HepG2 (cell line): ENCODE measurements at regions not wholly inside any gene's neighbourhood (a gene's known extent, or its start where the extent isn't known, plus 50 kb on each side); places are given as distances from the start of the nearest gene placed in this dataset.

Experiments used
- ATAC-seq: fragments of 200-7000 bp; cut with Tn5 transposase; 3 replicates; pipeline ENCODE4 v1.9.1; 2020; ENCODE audit warnings: mild to moderate bottlenecking, moderate library complexity
- BruUV-seq: library from RNA; stranded (reverse); fragments of 400-500 nt; replicated peaks from 2 replicates; lab custom pipeline; 2021; lab: Mats Ljungman, UMichigan
- CTCF ChIA-PET: fragments of 300-600 bp; formaldehyde crosslinking; extraction: SDS; loops from one replicate; lab custom pipeline; 2021; ENCODE audit warnings: low total read pairs, inconsistent platforms, low intra/inter-chr PET ratio; lab: Yijun Ruan, JAX
- POLR2A ChIA-PET: fragments of 350-600 bp; sonication (Branson Sonifier 250); formaldehyde crosslinking; loops from one replicate; lab custom pipeline; 2020; ENCODE audit warnings: antibody characterized with exemption, inconsistent platforms; lab: Yijun Ruan, JAX
- DNase-seq: peaks from one replicate; pipeline ENCODE4 v3.0.0-alpha.2; 2015; ENCODE audit warnings: low spot score
- FAIRE-seq: peaks from 3 replicates; lab custom pipeline; 2011; peaks lifted over from hg19 to GRCh38; lab: Jason Lieb, UNC
- H2AFZ ChIP-seq: one replicate; pipeline ENCODE4 v1.6.1; 2011; ENCODE audit warnings: low read length, inconsistent platforms
- H3K27ac ChIP-seq: fragments of 300-600 bp; 3 replicates; pipeline ENCODE4 v1.8.0; 2011; ENCODE audit warnings: mixed run types, mild to moderate bottlenecking, mixed read lengths, low read length, inconsistent platforms; ENCODE audit not compliant: insufficient read depth; ENCODE audit errors: extremely low read length
- H3K27me3 ChIP-seq, 2 experiments: fragments of 200-600 bp in 1 of 2; 2 replicates in 1 of 2; 3 replicates in 1 of 2; pipeline versions ENCODE4 v1.6.0 to v1.8.0; 2011; ENCODE audit warnings: low read length in 2 of 2, mild to moderate bottlenecking in 2 of 2, moderate library complexity in 2 of 2, inconsistent platforms in 1 of 2; ENCODE audit not compliant: insufficient read depth in 2 of 2, control insufficient read depth in 1 of 2
- H3K36me3 ChIP-seq, 2 experiments: fragments of 200-600 bp in 1 of 2; replicated peaks in 1 of 2; 2 replicates in 1 of 2; 3 replicates in 1 of 2; pipeline versions ENCODE4 v1.5.1 to v1.8.0; 2011; ENCODE audit warnings: low read length in 2 of 2, inconsistent platforms in 1 of 2; ENCODE audit not compliant: insufficient read depth in 2 of 2, control insufficient read depth in 1 of 2
- H3K4me1 ChIP-seq: 2 replicates; pipeline ENCODE4 v1.5.1; 2012; ENCODE audit warnings: low read length, inconsistent platforms; ENCODE audit not compliant: insufficient read depth
- H3K4me2 ChIP-seq: 2 replicates; pipeline ENCODE4 v1.6.0; 2011; ENCODE audit warnings: low read depth, low read length, inconsistent platforms
- H3K4me3 ChIP-seq, 3 experiments: fragments of 200-600 bp in 1 of 3; sonication (generic), shearing (Covaris generic) in 1 of 3; replicated peaks in 1 of 3; 2 replicates each; pipeline ENCODE4 v1.5.1; 2011 to 2016; ENCODE audit warnings: low read length in 3 of 3, inconsistent platforms in 2 of 3, low read depth in 2 of 3, mild to moderate bottlenecking in 2 of 3, control low read depth in 1 of 3, mixed read lengths in 1 of 3; ENCODE audit not compliant: insufficient read depth in 1 of 3
- H3K79me2 ChIP-seq: one replicate; pipeline ENCODE4 v1.6.1; 2011; ENCODE audit warnings: low read length, inconsistent platforms; ENCODE audit not compliant: insufficient read depth
- H3K9ac ChIP-seq: 2 replicates; pipeline ENCODE4 v1.6.0; 2011; ENCODE audit warnings: mild to moderate bottlenecking, low read depth, low read length, inconsistent platforms; ENCODE audit not compliant: insufficient read depth
- H3K9me3 ChIP-seq: 2 replicates; pipeline ENCODE4 v1.5.1; 2012; ENCODE audit warnings: mild to moderate bottlenecking, low read length
- H4K20me1 ChIP-seq: 2 replicates; pipeline ENCODE4 v1.6.0; 2011; ENCODE audit warnings: inconsistent platforms, mild to moderate bottlenecking, low read length, moderate library complexity; ENCODE audit not compliant: insufficient read depth
- DBP ChIP-seq: sonication (generic); formaldehyde crosslinking; IDR thresholded peaks from 2 replicates; pipeline ENCODE4 v1.4.0; 2020; ENCODE audit warnings: missing genetic modification reagents; ENCODE audit errors: not compliant biosample characterization
- DNMT3B ChIP-seq: conservative IDR thresholded peaks from 2 replicates; pipeline ENCODE4 v1.6.1; 2016; ENCODE audit warnings: missing biosample characterization, control low read depth
- ETS1 ChIP-seq: sonication (generic); formaldehyde crosslinking; IDR thresholded peaks from 2 replicates; pipeline ENCODE4 v1.4.0; 2020; ENCODE audit warnings: missing genetic modification reagents
- HOMEZ ChIP-seq: IDR thresholded peaks from 2 replicates; pipeline ENCODE4 v1.6.1; 2016; ENCODE audit warnings: low read depth
- KLF11 ChIP-seq: IDR thresholded peaks from 2 replicates; pipeline ENCODE4 v1.6.1; 2016; ENCODE audit warnings: missing compliant biosample characterization
- NR1H2 ChIP-seq: sonication (generic); formaldehyde crosslinking; IDR thresholded peaks from 2 replicates; pipeline ENCODE4 v1.8.1; 2022; ENCODE audit warnings: low read depth, missing genetic modification reagents, borderline replicate concordance
- POLR2G ChIP-seq: fragments of 200-400 bp; formaldehyde crosslinking; IDR thresholded peaks from 2 replicates; pipeline ENCODE4 v1.6.1; 2018; ENCODE audit warnings: mild to moderate bottlenecking, low read depth, low read length, moderate library complexity
- PREB ChIP-seq: sonication (generic); formaldehyde crosslinking; IDR thresholded peaks from 2 replicates; pipeline ENCODE4 v1.4.0; 2020; ENCODE audit warnings: missing genetic modification reagents
- SRSF1 ChIP-seq: fragments of 200-400 bp; formaldehyde crosslinking; optimal IDR thresholded peaks from 2 replicates; pipeline ENCODE3; 2017; ENCODE audit warnings: mild to moderate bottlenecking, low read depth, low read length, moderate library complexity
- SSRP1 ChIP-seq: IDR thresholded peaks from 2 replicates; pipeline ENCODE4 v1.6.1; 2016; ENCODE audit warnings: control low read depth
- TP53 ChIP-seq: sonication (generic); formaldehyde crosslinking; conservative IDR thresholded peaks from 2 replicates; pipeline ENCODE4 v1.4.0; 2020; ENCODE audit warnings: missing genetic modification reagents
- ZNF235 ChIP-seq: sonication (generic); formaldehyde crosslinking; IDR thresholded peaks from 2 replicates; pipeline ENCODE4 v1.8.1; 2023; ENCODE audit warnings: mild to moderate bottlenecking, missing genetic modification reagents, borderline replicate concordance
- ZNF367 ChIP-seq: sonication (generic); formaldehyde crosslinking; IDR thresholded peaks from 2 replicates; pipeline ENCODE4 v1.4.0; 2020; ENCODE audit warnings: missing genetic modification reagents, borderline replicate concordance
- ZNF432 ChIP-seq: sonication (generic); formaldehyde crosslinking; IDR thresholded peaks from 2 replicates; pipeline ENCODE4 v1.5.0; 2020; ENCODE audit warnings: missing genetic modification reagents, mild to moderate bottlenecking, borderline replicate concordance
- ZNF446 ChIP-seq: sonication (generic); formaldehyde crosslinking; IDR thresholded peaks from 2 replicates; pipeline ENCODE4 v1.5.0; 2020; ENCODE audit warnings: mild to moderate bottlenecking, missing genetic modification reagents
- WGBS: methylation state at CpG from one replicate; pipeline ENCODE4 v1.1.6; 2017; ENCODE audit warnings: low lambda C conversion rate; 5-methylcytosine and 5-hydroxymethylcytosine counted together
- in situ Hi-C: cut with HindIII; loops from 2 replicates; pipeline ENCODE4 v1.10.0; 2017; ENCODE audit warnings: low pct_unique_long_range_greater_than_20kb; ENCODE audit not compliant: extremely low pct_ligation_motif_present
- intact Hi-C: fragments of 100-400 bp; cut with micrococcal nuclease; formaldehyde crosslinking; loops from one replicate; pipeline ENCODE4 v1.10.0; 2022; ENCODE audit not compliant: unreplicated experiment
- TF ChIP-seq, protein P1 (sequence below): sonication (generic); formaldehyde crosslinking; IDR thresholded peaks from 2 replicates; pipeline ENCODE4 v1.9.0; 2022; ENCODE audit warnings: low read depth, missing genetic modification reagents
- TF ChIP-seq, protein P2 (sequence below): sonication (generic); formaldehyde crosslinking; IDR thresholded peaks from 2 replicates; pipeline ENCODE4 v1.5.0; 2020; ENCODE audit warnings: missing genetic modification reagents

DNA sequence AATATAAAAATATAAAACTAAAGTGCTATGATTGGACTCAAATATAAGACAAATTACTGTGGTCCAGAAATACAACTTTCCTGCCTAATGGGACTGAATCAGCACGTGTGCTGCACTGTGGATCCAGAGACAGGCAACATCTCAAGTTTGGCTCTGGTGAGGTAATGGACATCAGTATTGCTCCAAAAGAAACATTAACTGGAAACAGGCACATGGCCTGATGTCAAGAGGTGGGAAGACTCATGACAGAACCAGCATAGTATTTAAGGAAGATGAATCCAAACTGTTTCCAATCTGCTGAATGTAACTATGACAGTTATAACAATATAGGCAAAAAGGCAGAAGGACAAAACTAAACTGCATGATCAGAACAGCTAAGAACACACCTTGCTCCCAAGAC, 354.6 kb downstream of the FSIP2 start:
- intact Hi-C loops, result no loop called here
- Histone ChIP-seq H3K9me3 (no peaks in the 10 kb centered on the region), H3K4me2 (no peak overlapping the region), H3K4me3 (no peak overlapping the region)
- POLR2A ChIA-PET, result no interaction called here
- TF ChIP-seq, protein P1, sequence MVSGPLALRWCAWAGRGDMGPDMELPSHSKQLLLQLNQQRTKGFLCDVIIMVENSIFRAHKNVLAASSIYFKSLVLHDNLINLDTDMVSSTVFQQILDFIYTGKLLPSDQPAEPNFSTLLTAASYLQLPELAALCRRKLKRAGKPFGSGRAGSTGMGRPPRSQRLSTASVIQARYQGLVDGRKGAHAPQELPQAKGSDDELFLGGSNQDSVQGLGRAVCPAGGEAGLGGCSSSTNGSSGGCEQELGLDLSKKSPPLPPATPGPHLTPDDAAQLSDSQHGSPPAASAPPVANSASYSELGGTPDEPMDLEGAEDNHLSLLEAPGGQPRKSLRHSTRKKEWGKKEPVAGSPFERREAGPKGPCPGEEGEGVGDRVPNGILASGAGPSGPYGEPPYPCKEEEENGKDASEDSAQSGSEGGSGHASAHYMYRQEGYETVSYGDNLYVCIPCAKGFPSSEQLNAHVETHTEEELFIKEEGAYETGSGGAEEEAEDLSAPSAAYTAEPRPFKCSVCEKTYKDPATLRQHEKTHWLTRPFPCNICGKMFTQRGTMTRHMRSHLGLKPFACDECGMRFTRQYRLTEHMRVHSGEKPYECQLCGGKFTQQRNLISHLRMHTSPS, result no peak
- TF ChIP-seq HOMEZ (no peak), DBP (CRISPR knock-in tag) (no peak), KLF11 (no peak), NR1H2 (CRISPR knock-in tag) (no peak), ETS1 (CRISPR knock-in tag) (no peak), DNMT3B (CRISPR knock-in tag) (no peak), PREB (no peak), POLR2G (no peak), TP53 (CRISPR knock-in tag) (no peak), ZNF432 (no peak), ZNF446 (no peak), ZNF367 (CRISPR knock-in tag) (no peak), ZNF235 (CRISPR knock-in tag) (no peak), SSRP1 (no peak), SRSF1 (no peak)
- TF ChIP-seq, protein P2, sequence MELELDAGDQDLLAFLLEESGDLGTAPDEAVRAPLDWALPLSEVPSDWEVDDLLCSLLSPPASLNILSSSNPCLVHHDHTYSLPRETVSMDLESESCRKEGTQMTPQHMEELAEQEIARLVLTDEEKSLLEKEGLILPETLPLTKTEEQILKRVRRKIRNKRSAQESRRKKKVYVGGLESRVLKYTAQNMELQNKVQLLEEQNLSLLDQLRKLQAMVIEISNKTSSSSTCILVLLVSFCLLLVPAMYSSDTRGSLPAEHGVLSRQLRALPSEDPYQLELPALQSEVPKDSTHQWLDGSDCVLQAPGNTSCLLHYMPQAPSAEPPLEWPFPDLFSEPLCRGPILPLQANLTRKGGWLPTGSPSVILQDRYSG (CRISPR knock-in tag), result no peak
- TF ChIP-seq, all 625 proteins: peak for 0
- DNase-seq (no peak), ATAC-seq (no peak), FAIRE-seq (no peak)
- no peaks in the 10 kb centered on the region for H3K27me3 ChIP-seq
- no peak overlapping the region for H3K27ac ChIP-seq
- no peaks in the 10 kb centered on the region for H4K20me1 ChIP-seq
- H3K9ac ChIP-seq, result no peak overlapping the region
- CTCF ChIA-PET, result no interaction called here
- WGBS, result 74% methylated on average over 1 of the region's 1 CpG
- no peak overlapping the region for H2AFZ ChIP-seq
- in situ Hi-C loops, result no loop called here
- H3K4me1 ChIP-seq, result no peaks in the 10 kb centered on the region
- no peaks in the 10 kb centered on the region for H3K79me2 ChIP-seq
- no TSS peak for BruUV-seq
- no peaks in the 10 kb centered on the region for H3K36me3 ChIP-seq
